ENCODE measurements at regions not wholly inside any gene's neighbourhood (a gene's known extent, or its start where the extent isn't known, plus 50 kb on each side); places are given as distances from the start of the nearest gene placed in this dataset.

DNA sequence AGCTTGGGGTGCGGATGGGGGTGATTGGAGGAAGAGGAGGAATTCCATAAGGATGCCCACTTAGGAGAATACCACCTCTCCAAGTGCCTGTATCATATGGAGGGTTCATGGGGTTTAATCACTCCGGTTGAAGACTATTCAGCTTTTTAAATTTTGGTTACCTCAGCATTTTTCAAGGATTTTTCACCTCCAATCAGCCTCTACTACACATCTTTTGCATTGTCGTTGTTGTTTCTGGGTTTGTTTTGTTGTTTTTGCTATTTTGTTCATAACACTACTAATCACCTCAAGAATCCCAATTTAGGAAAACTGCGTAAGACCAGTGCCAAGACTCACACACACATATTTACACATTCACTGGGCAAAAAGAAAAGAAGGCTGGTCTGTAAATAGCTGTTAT is 619.5 kb upstream of the CDH5 start:
- Histone ChIP-seq H3K36me3 (ENCODE audit: control insufficient read depth, insufficient read depth, low read length) (no peaks in the 10 kb centered on the region), H3K27ac (ENCODE audit: low read depth, low read length) (no peak overlapping the region), H3K4me3 (ENCODE audit: low read length) (no peak overlapping the region), H3K4me1 (ENCODE audit: control insufficient read depth, insufficient read depth, low read length) (no peaks in the 10 kb centered on the region), H3K27me3 (ENCODE audit: control insufficient read depth, insufficient read depth, low read length, poor library complexity, severe bottlenecking) (no peaks in the 10 kb centered on the region), H3K9ac (ENCODE audit: extremely low read depth, low read length, poor library complexity, severe bottlenecking) (no peak overlapping the region), H3K9me3 (ENCODE audit: control insufficient read depth, low read length) (no peaks in the 10 kb centered on the region)
- H3K36me3 Mint-ChIP-seq (ENCODE audit: low read depth) = no peaks in the 10 kb centered on the region
- H3K27ac Mint-ChIP-seq = no peak overlapping the region
- TF ChIP-seq, protein P1, sequence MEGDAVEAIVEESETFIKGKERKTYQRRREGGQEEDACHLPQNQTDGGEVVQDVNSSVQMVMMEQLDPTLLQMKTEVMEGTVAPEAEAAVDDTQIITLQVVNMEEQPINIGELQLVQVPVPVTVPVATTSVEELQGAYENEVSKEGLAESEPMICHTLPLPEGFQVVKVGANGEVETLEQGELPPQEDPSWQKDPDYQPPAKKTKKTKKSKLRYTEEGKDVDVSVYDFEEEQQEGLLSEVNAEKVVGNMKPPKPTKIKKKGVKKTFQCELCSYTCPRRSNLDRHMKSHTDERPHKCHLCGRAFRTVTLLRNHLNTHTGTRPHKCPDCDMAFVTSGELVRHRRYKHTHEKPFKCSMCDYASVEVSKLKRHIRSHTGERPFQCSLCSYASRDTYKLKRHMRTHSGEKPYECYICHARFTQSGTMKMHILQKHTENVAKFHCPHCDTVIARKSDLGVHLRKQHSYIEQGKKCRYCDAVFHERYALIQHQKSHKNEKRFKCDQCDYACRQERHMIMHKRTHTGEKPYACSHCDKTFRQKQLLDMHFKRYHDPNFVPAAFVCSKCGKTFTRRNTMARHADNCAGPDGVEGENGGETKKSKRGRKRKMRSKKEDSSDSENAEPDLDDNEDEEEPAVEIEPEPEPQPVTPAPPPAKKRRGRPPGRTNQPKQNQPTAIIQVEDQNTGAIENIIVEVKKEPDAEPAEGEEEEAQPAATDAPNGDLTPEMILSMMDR (conservative IDR thresholded peaks at IDR 0.05) = no peak
- no peaks in the 10 kb centered on the region for H3K9me3 Mint-ChIP-seq
- no peaks in the 10 kb centered on the region for H3K27me3 Mint-ChIP-seq (ENCODE audit: insufficient read depth)
- 76% methylated on average over 1 of the region's 4 CpGs; no CpG with 5 or more reads in 1 of the 2 experiments for WGBS, 2 experiments (ENCODE audit: insufficient coverage in 1 of 2, insufficient read length in 1 of 2)
- H3K4me1 Mint-ChIP-seq = peaks cover 4% of the 10 kb centered on the region
- DNase-seq = no peak
- no peak overlapping the region for H3K4me3 Mint-ChIP-seq

DNA sequence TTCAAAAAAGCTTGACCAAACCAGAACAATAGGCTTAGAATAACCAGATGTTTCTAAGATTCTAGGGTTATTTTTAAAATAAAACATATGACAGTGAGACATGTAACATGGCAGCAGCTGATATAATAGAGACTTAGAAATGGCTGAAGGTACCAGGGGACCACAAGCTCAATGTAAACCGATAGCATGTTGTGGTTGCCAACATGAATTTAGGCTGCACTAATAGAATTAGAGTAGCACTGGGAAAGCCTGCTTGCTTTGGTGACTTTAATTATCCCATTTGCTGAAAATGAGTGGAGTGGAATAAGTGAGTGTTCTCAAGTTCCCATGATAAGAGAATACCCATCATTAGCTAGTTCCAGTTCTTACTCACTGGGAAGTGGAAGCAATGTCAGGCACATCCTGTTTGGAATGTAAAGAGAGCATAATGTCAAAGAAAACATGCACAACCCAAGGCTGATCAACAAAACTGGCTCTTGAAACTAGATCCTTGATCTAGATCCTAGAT is 621.2 kb upstream of the CDH5 start:
- Mint-ChIP-seq H3K36me3 (ENCODE audit: low read depth) (no peaks in the 10 kb centered on the region), H3K4me3 (no peak overlapping the region), H3K4me1 (no peaks in the 10 kb centered on the region), H3K27me3 (ENCODE audit: insufficient read depth) (peaks cover 4% of the 10 kb centered on the region), H3K27ac (no peak overlapping the region), H3K9me3 (no peaks in the 10 kb centered on the region)
- Histone ChIP-seq H3K9me3 (ENCODE audit: control insufficient read depth, low read length) (no peaks in the 10 kb centered on the region), H3K36me3 (ENCODE audit: control insufficient read depth, insufficient read depth, low read length) (no peaks in the 10 kb centered on the region), H3K4me3 (ENCODE audit: low read length) (no peak overlapping the region), H3K27ac (ENCODE audit: low read depth, low read length) (no peak overlapping the region), H3K27me3 (ENCODE audit: control insufficient read depth, insufficient read depth, low read length, poor library complexity, severe bottlenecking) (no peaks in the 10 kb centered on the region), H3K9ac (ENCODE audit: extremely low read depth, low read length, poor library complexity, severe bottlenecking) (no peak overlapping the region), H3K4me1 (ENCODE audit: control insufficient read depth, insufficient read depth, low read length) (no peaks in the 10 kb centered on the region)
- TF ChIP-seq, protein P1 (conservative IDR thresholded peaks at IDR 0.05) = no peak
- DNase-seq = no peak
- WGBS, 2 experiments (ENCODE audit: insufficient coverage in 1 of 2, insufficient read length in 1 of 2) = 80 to 86% methylated on average over 1 of the region's 1 CpG

DNA sequence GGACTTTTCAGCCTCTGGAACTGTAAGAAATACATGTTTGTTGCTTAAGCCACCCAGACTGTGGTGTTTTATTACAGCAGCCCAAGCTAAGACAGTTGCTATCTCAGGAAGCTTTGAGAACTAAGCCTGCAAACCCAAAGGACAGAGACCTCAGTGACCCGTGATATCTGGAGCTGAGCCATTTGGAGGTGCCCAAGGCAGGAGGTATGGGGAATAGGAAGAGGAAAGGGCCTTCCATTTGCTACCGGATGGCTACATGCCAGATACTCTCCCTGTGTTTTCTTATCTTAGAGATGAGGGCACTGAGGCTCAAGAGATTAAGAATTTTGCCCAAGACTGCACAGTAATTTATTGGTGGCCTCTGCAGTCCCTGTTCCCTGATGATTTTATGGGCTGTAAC is 622.1 kb upstream of the CDH5 start:
- Histone ChIP-seq H3K27me3 (ENCODE audit: control insufficient read depth, insufficient read depth, low read length, poor library complexity, severe bottlenecking) (no peaks in the 10 kb centered on the region), H3K27ac (ENCODE audit: low read depth, low read length) (no peak overlapping the region), H3K36me3 (ENCODE audit: control insufficient read depth, insufficient read depth, low read length) (no peaks in the 10 kb centered on the region), H3K9ac (ENCODE audit: extremely low read depth, low read length, poor library complexity, severe bottlenecking) (no peak overlapping the region), H3K4me3 (ENCODE audit: low read length) (no peak overlapping the region), H3K9me3 (ENCODE audit: control insufficient read depth, low read length) (no peaks in the 10 kb centered on the region), H3K4me1 (ENCODE audit: control insufficient read depth, insufficient read depth, low read length) (no peaks in the 10 kb centered on the region)
- 93 to 100% methylated on average over 2 of the region's 2 CpGs for WGBS, 2 experiments (ENCODE audit: insufficient coverage in 1 of 2, insufficient read length in 1 of 2)
- no peak for DNase-seq
- TF ChIP-seq, protein P1 (conservative IDR thresholded peaks at IDR 0.05) = no peak
- Mint-ChIP-seq H3K4me1 (peaks cover 4% of the 10 kb centered on the region), H3K36me3 (ENCODE audit: low read depth) (no peaks in the 10 kb centered on the region), H3K4me3 (no peak overlapping the region), H3K9me3 (no peaks in the 10 kb centered on the region), H3K27me3 (ENCODE audit: insufficient read depth) (peaks cover 4% of the 10 kb centered on the region), H3K27ac (no peak overlapping the region)

All from endodermal cell (in vitro differentiated cells).